MG63 (cell line): ENCODE measurements at regions not wholly inside any gene's neighbourhood (a gene's known extent, or its start where the extent isn't known, plus 50 kb on each side); places are given as distances from the start of the nearest gene placed in this dataset.
"Not testable (repeated sequence)": the region's sequence is repeated elsewhere in the genome, so short reads cannot be mapped to it uniquely, and the experiment has no call there.

Experiments used
- DNase-seq: peaks from one replicate; pipeline ENCODE4 v3.0.0-alpha.2; 2020
- H3K27me3 ChIP-seq: fragments of 250-450 bp; sonication (Bioruptor Pico); 2 replicates; pipeline ENCODE4 v1.5.1; 2020; ENCODE audit warnings: mild to moderate bottlenecking, moderate library complexity
- H3K36me3 ChIP-seq: fragments of 250-450 bp; sonication (Bioruptor Pico); 2 replicates; pipeline ENCODE4 v1.5.1; 2020; ENCODE audit warnings: mild to moderate bottlenecking, moderate library complexity
- H3K4me3 ChIP-seq: fragments of 250-450 bp; sonication (Bioruptor Pico); 2 replicates; pipeline ENCODE4 v1.5.1; 2020; ENCODE audit warnings: mild to moderate bottlenecking, moderate library complexity
- H3K9me3 ChIP-seq: fragments of 250-450 bp; sonication (Bioruptor Pico); 2 replicates; pipeline ENCODE4 v1.5.1; 2020; ENCODE audit warnings: mild to moderate bottlenecking, moderate library complexity

GRCh38 chr2:48207201-48207641 lies 107.3 kb upstream of the FOXN2 start:
- Histone ChIP-seq H3K4me3 (no peak overlapping the region), H3K36me3 (no peaks in the 10 kb centered on the region; the same call in 1 of the 2 replicates), H3K27me3 (no peaks in the 10 kb centered on the region), H3K9me3 (no peaks in the 10 kb centered on the region)
- no peak for DNase-seq

DNA sequence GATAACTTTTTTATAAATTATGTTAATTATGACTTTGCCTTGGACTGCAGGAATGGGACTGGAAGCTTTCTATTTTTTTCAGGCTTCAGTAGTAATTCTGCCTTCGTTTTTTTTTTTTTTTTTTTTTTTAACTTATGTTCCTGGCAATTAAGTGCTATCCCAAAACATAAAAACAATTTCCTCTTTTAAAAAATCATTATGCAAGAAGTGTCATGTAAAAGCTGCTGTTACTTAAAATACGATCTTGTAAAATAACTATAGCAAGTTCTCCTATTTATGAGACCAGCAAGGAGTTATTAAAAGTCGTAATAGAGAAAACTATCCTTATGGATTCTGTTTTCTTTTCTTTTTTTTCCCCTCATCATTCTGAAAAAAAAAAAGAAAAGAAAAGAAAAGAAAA lies 106.6 kb upstream of the FOXN2 start:
- no peak overlapping the region for H3K4me3 ChIP-seq
- H3K27me3 ChIP-seq = no peaks in the 10 kb centered on the region
- H3K36me3 ChIP-seq = no peaks in the 10 kb centered on the region; the same call in 1 of the 2 replicates
- DNase-seq = no peak
- H3K9me3 ChIP-seq = no peaks in the 10 kb centered on the region

DNA sequence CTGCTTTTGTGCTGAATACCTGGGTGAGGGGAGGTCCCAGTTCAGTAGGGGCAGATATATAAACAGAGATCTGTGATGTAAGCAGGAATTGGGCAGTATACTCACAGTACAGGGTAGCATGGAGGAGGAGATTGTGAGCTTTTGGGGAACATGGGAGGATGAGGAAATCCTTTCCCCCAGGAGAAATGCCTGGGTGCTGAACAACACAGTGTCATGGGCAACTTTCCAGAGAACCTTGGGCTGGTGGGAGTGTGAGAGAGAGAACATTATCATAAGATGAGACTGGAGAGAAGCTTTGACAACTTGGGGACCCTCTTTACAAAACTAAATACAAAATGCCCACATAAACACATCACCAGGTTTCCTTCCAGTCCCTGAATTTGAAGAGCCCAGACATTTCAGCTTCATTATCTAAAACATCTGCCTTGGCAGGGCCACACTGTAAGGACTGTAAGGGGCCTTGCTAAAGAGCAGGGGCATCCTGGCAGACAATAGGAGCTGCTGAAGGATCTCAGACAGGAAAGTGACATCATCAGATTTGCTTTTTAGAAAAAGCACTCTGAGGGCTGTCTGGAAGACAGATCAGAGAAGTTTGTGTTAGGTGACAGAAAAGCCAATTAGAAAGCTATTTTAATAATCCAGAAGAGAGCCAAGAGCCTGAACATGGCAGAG lies 105.1 kb upstream of the FOXN2 start:
- DNase-seq = no peak
- H3K4me3 ChIP-seq = no peak overlapping the region
- H3K9me3 ChIP-seq = no peaks in the 10 kb centered on the region
- H3K36me3 ChIP-seq = no peaks in the 10 kb centered on the region; the same call in 1 of the 2 replicates
- H3K27me3 ChIP-seq = no peaks in the 10 kb centered on the region

DNA sequence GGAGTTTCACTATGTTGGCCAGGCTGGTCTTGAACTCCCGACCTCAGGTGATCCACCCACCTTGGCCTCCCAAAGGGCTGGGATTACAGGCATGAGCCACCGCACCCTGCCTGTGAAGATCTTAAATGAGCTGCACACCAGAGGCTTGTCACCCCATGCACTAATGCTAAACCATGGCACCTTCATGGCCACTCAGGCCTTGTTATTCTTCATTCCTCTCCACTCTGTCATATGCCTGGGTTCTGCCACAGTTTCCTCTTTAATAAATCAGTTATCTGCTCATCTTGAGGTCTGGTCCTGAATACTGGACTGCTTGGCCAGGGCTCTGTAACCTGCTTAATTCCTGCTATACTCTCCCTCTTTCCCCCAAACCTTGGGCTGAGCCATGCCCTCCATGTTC lies 104.3 kb upstream of the FOXN2 start:
- Histone ChIP-seq H3K4me3 (no peak overlapping the region), H3K36me3 (no peaks in the 10 kb centered on the region; the same call in 1 of the 2 replicates), H3K9me3 (no peaks in the 10 kb centered on the region), H3K27me3 (no peaks in the 10 kb centered on the region)
- DNase-seq = no peak

DNA sequence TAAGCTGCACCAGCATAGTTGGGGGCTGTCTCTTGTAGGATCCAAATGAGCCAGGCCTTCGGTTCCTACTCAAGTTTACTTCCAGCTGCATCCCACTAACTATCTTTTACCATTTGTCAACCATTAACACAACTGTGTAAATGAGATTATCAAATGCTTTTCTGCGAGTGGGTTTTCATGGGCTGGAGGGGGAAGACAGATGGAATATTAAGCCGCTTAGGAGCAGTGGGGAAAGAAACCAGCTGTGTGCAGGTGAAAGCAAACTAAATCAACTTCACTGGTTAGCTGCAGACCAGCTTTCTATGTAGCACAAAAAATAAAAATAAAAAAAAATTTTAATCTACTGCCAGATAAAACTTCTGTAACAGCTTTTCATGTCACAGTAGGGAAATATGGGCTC lies 100.8 kb upstream of the FOXN2 start:
- H3K36me3 ChIP-seq = no peaks in the 10 kb centered on the region
- H3K27me3 ChIP-seq = no peaks in the 10 kb centered on the region
- no peak overlapping the region for H3K4me3 ChIP-seq
- DNase-seq = no peak
- no peaks in the 10 kb centered on the region for H3K9me3 ChIP-seq

DNA sequence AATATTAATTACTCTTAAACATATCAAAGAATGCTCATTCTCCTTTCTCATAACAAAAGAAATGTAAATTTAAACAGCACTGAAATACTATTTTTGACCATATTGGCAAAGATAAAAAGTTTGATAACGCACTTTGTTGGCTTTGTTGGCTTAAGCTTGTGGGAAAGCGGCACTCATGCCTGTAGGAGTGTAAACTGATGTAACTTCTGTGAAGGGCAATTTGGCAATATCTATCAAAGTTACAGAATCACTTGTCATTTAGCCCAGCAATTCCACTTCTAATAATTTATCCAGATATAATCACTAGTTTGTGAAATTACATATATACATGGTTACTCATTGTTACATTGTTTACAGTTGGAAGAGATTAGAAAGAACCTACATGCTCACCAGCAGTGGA lies 96.3 kb upstream of the FOXN2 start:
- no peak overlapping the region for H3K4me3 ChIP-seq
- H3K36me3 ChIP-seq = no peaks in the 10 kb centered on the region
- H3K9me3 ChIP-seq = no peaks in the 10 kb centered on the region
- DNase-seq = no peak
- H3K27me3 ChIP-seq = no peaks in the 10 kb centered on the region

DNA sequence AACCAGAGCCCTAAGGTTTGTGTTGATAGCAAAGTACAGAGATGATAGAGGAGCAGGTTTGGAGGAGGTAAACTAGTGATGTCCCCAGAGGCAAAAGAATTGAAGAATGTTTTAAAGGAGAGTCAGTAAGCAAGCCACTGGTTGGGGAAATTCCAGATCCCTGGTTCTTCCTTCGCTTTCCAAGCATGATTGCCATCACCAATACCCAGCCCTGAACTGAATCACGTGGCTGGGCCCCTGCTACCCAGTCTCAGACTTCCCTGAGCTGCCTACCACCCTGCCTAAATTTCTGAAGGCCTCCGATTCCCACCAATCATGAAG lies 95.3 kb upstream of the FOXN2 start:
- DNase-seq = no peak
- Histone ChIP-seq H3K27me3 (no peaks in the 10 kb centered on the region), H3K4me3 (no peak overlapping the region), H3K36me3 (no peaks in the 10 kb centered on the region), H3K9me3 (no peaks in the 10 kb centered on the region)

DNA sequence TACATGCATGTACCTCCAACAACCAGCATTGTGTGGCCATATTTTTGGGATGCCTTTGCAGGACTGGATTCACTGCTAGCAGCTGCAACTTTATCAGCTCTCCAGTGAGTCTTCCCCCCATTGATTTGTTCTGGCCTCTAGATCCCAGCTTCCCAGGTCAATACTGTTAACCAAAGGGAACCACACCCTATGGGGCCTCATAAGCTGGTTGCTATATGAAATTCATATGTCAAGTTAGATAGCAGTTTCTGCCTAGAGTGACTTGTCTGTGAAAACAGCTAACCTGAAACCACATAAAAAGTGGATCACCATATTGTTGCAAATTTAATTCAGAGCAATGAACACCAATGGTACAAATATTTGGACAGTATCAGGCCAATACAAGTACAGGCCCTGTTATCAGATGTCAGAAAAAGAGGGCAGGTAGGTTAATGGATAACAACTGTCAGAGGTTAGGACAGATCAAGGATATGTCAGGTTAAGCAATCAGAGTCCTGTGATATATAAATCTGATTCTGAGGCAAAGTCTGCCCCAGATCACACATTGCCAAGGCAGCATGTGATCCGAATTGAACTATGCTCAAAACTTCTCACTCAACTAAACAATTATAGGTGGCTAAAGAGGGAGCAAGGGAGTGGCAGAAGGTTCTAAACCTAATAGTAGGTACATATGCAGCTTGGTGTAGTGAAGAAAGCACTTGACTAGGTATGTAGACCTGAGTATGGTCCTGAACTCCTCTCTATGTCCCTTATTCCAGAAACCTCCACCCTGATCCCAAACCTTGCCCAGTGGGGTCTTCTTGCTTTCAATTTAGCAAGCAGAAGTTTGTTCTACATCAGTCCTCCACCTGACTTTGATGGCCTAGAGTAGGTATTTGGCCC lies 94.7 kb upstream of the FOXN2 start:
- no peak for DNase-seq
- H3K9me3 ChIP-seq = no peaks in the 10 kb centered on the region
- no peaks in the 10 kb centered on the region for H3K27me3 ChIP-seq

GRCh38 chr2:48220501-48220900 lies 94.0 kb upstream of the FOXN2 start:
- Histone ChIP-seq H3K36me3 (no peaks in the 10 kb centered on the region), H3K4me3 (no peak overlapping the region)

More for the DNA sequence above, 94.7 kb upstream of the FOXN2 start:
- no peaks in the 10 kb centered on the region for H3K36me3 ChIP-seq
- H3K4me3 ChIP-seq = no peak overlapping the region

GRCh38 chr2:48221846-48222516 lies 92.5 kb upstream of the FOXN2 start:
- Histone ChIP-seq H3K27me3 (no peaks in the 10 kb centered on the region), H3K4me3 (no peak overlapping the region), H3K36me3 (no peaks in the 10 kb centered on the region), H3K9me3 (no peaks in the 10 kb centered on the region)
- no peak for DNase-seq

More at GRCh38 chr2:48220501-48220900, 94.0 kb upstream of the FOXN2 start:
- DNase-seq = no peak
- no peaks in the 10 kb centered on the region for H3K9me3 ChIP-seq
- H3K27me3 ChIP-seq = no peaks in the 10 kb centered on the region

GRCh38 chr2:48227617-48228344 lies 86.7 kb upstream of the FOXN2 start:
- no peak overlapping the region for H3K4me3 ChIP-seq
- H3K27me3 ChIP-seq = no peaks in the 10 kb centered on the region
- no peaks in the 10 kb centered on the region for H3K9me3 ChIP-seq
- no peaks in the 10 kb centered on the region for H3K36me3 ChIP-seq
- DNase-seq = no peak

DNA sequence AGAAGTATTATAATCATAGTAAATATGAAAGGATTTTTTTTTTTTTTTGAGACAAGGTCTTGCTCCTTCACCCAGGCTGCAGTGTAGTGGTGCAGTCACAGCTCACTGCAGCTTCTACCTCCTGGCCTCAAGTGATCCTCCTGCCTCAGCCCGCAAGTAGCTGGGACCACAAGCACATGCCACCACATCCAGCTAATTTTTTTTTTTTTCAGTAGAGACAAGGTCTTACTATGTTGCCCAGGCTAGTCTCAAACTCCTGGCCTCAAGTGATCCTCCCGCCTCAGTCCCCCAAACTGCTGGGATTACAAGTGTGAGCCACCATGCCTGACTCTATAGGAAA lies 86.2 kb upstream of the FOXN2 start:
- no peaks in the 10 kb centered on the region for H3K27me3 ChIP-seq
- no peak for DNase-seq
- no peak overlapping the region for H3K4me3 ChIP-seq
- no peaks in the 10 kb centered on the region for H3K9me3 ChIP-seq
- H3K36me3 ChIP-seq = no peaks in the 10 kb centered on the region

GRCh38 chr2:48229063-48229462 lies 85.4 kb upstream of the FOXN2 start:
- no peaks in the 10 kb centered on the region for H3K36me3 ChIP-seq
- DNase-seq = no peak
- H3K4me3 ChIP-seq = no peak overlapping the region
- no peaks in the 10 kb centered on the region for H3K9me3 ChIP-seq
- no peaks in the 10 kb centered on the region for H3K27me3 ChIP-seq

DNA sequence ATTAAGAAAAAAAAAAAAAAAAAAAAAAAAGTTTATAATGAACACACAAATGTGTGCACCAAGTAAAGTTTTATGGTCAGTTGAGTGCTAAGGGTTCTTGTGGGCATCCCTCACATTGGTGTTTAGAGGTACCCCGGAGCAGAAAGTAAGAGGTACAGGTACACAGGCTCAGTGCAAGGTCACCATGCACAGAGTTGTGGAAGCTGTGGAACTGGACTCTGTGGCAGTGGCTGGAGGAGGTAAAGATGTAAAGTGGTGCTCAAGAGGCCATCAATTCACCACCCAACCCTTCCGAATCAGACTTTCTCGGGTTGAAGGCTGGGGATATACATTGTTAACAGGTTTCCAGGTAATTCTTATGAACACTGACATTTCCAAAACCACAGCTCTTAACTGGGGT lies 83.6 kb upstream of the FOXN2 start:
- DNase-seq = no peak
- Histone ChIP-seq H3K36me3 (no peaks in the 10 kb centered on the region), H3K27me3 (no peaks in the 10 kb centered on the region), H3K9me3 (no peaks in the 10 kb centered on the region), H3K4me3 (no peak overlapping the region)

GRCh38 chr2:48232351-48232750 lies 82.1 kb upstream of the FOXN2 start:
- no peaks in the 10 kb centered on the region for H3K9me3 ChIP-seq
- no peaks in the 10 kb centered on the region for H3K27me3 ChIP-seq
- no peaks in the 10 kb centered on the region for H3K36me3 ChIP-seq
- no peak for DNase-seq
- H3K4me3 ChIP-seq = no peak overlapping the region

DNA sequence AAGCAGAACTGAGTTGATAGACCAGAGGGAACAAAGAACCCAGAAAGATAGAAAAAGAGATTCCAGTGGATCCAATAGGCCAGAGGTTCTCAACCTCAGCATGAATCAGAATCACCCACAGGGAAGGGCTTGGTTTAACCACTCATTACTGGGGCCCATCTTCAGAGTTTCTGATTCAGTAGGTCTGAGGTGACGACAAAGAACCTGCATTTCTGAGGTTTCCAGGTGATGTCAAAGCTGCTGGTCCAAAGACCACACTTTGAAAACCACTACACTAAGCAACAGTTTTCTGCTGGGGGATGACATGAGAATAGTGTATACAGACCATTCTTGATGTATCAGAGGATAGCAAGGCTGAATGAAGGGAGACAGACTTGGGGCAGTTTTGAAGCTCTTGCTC lies 81.5 kb upstream of the FOXN2 start:
- H3K36me3 ChIP-seq = no peaks in the 10 kb centered on the region
- H3K4me3 ChIP-seq = no peak overlapping the region
- no peaks in the 10 kb centered on the region for H3K9me3 ChIP-seq
- H3K27me3 ChIP-seq = no peaks in the 10 kb centered on the region
- DNase-seq = no peak

GRCh38 chr2:48233824-48234223 lies 80.7 kb upstream of the FOXN2 start:
- H3K27me3 ChIP-seq, H3K9me3 ChIP-seq, H3K4me3 ChIP-seq, DNase-seq, H3K36me3 ChIP-seq: not testable (repeated sequence)
